ENCODE measurements at regions not wholly inside any gene's neighbourhood (a gene's known extent, or its start where the extent isn't known, plus 50 kb on each side); places are given as distances from the start of the nearest gene placed in this dataset.

DNA sequence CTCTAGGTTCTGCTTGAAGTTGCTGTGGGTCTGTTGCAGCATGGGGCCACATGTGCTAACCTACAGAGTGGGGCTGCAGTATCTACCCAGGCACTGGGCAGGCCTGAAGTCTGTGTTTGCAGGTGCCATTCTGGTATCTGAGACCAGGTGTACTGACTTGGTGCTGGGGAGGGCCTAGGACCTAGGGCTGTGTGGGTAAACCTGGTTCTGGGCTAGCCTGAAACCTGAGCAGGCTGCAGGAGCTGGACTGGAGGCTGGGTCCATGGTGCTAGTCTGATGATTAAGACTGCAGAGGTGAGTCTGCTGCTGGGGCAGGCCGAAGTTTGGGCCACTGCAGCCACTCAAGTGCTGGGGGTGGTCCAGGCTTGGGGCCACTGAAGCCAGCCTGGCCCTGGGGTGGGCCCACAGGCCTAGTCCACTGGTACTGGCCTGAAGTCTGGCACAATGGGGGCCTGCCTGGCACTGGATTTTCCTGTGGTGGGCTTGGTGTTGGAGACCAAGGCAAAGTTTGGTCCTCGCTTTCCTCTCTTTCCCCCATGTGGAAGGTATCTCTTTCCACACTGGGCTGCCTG lies 310.6 kb downstream of the NDFIP2 start:
- H3K4me3 ChIP-seq (ENCODE audit: low read depth in 1 of 2, low read length in 1 of 2): no peak overlapping the region
- no peaks in the 10 kb centered on the region for H3K27me3 ChIP-seq
- TF ChIP-seq, protein P1, sequence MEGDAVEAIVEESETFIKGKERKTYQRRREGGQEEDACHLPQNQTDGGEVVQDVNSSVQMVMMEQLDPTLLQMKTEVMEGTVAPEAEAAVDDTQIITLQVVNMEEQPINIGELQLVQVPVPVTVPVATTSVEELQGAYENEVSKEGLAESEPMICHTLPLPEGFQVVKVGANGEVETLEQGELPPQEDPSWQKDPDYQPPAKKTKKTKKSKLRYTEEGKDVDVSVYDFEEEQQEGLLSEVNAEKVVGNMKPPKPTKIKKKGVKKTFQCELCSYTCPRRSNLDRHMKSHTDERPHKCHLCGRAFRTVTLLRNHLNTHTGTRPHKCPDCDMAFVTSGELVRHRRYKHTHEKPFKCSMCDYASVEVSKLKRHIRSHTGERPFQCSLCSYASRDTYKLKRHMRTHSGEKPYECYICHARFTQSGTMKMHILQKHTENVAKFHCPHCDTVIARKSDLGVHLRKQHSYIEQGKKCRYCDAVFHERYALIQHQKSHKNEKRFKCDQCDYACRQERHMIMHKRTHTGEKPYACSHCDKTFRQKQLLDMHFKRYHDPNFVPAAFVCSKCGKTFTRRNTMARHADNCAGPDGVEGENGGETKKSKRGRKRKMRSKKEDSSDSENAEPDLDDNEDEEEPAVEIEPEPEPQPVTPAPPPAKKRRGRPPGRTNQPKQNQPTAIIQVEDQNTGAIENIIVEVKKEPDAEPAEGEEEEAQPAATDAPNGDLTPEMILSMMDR (IDR thresholded peaks at IDR 0.05): no peak
- no peak overlapping the region for H3K27ac ChIP-seq
- H3K9me3 ChIP-seq: no peaks in the 10 kb centered on the region
- no peaks in the 10 kb centered on the region for H3K36me3 ChIP-seq
- no peaks in the 10 kb centered on the region for H3K4me1 ChIP-seq (ENCODE audit: control insufficient read depth in 1 of 2, insufficient read depth in 1 of 2, low read depth in 1 of 2, low read length in 1 of 2)

DNA sequence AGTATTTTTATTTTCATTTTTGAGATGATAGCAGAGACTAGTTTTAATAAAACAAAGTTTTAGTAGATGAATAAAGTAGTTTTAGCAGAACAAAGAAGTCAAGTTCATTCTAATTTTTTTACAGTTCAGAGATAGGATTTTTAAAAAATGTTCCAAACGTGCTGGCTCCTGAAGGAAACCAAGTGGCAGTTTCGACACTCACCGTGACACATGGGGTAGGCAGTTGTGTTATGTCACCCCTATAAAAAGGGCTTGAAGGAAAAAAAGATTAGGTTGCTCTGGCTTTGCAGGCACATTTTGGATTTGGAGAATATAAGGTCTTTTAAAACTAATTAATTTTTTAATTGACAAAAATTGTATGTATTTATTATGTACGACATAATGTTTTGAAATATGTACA lies 305.2 kb downstream of the NDFIP2 start:
- Histone ChIP-seq H3K9me3 (no peaks in the 10 kb centered on the region), H3K4me1 (ENCODE audit: control insufficient read depth in 1 of 2, insufficient read depth in 1 of 2, low read depth in 1 of 2, low read length in 1 of 2) (no peaks in the 10 kb centered on the region), H3K27ac (no peak overlapping the region), H3K27me3 (no peaks in the 10 kb centered on the region), H3K36me3 (no peaks in the 10 kb centered on the region), H3K4me3 (ENCODE audit: low read depth in 1 of 2, low read length in 1 of 2) (no peak overlapping the region)
- TF ChIP-seq, protein P1 (IDR thresholded peaks at IDR 0.05): no peak

DNA sequence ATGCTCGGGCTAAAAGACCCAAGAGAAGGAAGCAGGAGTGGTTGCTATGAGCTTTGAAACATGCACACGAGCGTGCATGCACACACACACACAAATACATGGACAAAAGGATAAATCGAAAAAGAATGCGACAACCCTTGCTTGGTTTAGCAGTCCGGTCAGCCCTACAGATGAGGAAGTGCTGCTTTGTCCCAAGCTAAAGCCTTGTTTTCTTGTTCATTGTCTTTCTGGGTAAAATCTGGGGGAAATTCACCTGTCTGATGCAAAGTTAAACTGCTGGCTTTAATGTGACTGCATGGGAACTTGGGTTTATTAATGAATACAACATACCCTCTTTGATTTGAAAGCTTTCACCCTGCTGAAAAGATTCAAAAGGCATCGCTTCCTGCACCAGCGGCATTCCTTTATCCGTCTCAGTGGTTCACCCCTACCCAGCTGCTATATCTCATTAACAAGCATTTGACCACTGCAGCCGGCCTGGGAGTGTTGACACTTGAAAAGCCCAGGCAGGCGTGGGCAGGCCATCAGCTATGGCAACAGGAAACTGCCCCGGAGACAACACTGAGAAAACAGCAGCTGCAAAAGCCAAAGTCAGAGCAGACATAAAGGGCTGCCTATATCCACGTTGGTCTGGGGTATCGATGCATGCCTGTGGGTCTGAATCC lies 301.7 kb downstream of the NDFIP2 start:
- TF ChIP-seq, protein P1 (IDR thresholded peaks at IDR 0.05): no peak
- Histone ChIP-seq H3K4me1 (ENCODE audit: control insufficient read depth in 1 of 2, insufficient read depth in 1 of 2, low read depth in 1 of 2, low read length in 1 of 2) (peaks cover 3 to 8% of the 10 kb centered on the region in 2 experiments), H3K9me3 (no peaks in the 10 kb centered on the region), H3K4me3 (ENCODE audit: low read depth in 1 of 2, low read length in 1 of 2) (no peak overlapping the region), H3K27me3 (no peaks in the 10 kb centered on the region), H3K27ac (no peak overlapping the region), H3K36me3 (no peaks in the 10 kb centered on the region)

DNA sequence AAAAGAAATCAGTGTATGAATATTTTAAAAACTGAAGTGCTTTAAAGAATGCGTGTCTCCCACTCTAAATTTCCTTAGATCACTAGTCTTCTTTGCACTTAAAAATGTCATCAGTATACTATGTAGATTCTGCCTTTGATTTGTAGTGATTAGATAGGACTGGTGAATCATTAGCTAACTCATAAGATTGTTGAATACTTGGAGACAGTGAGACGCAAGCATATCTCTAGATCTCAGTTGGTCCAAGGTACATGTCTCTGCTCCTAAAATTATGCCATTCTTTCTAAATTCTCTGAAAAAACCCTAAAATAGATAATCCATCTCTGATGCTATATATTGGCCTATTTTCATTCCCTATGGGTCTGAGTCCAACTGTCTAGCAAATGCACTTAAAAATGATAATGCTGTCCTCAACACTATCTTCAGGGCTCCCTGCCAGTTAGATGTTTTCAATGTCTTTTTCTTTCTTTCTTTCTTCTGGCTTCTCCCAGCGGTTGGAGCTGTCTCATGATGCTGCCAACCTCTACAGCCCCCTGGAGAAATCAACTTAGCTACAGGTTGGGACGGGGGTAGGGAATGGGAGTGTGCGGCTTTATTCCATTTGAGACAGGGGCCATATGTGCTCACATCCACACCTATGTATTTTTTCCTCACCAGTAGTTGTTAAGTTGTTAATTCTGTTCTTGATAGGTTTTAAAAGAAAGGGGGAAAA lies 301.0 kb downstream of the NDFIP2 start:
- Histone ChIP-seq H3K9me3 (no peaks in the 10 kb centered on the region), H3K4me1 (ENCODE audit: control insufficient read depth in 1 of 2, insufficient read depth in 1 of 2, low read depth in 1 of 2, low read length in 1 of 2) (peaks cover 3 to 8% of the 10 kb centered on the region in 2 experiments), H3K27ac (no peak overlapping the region), H3K4me3 (ENCODE audit: low read depth in 1 of 2, low read length in 1 of 2) (no peak overlapping the region), H3K36me3 (no peaks in the 10 kb centered on the region), H3K27me3 (no peaks in the 10 kb centered on the region)
- TF ChIP-seq, protein P1 (IDR thresholded peaks at IDR 0.05): no peak

DNA sequence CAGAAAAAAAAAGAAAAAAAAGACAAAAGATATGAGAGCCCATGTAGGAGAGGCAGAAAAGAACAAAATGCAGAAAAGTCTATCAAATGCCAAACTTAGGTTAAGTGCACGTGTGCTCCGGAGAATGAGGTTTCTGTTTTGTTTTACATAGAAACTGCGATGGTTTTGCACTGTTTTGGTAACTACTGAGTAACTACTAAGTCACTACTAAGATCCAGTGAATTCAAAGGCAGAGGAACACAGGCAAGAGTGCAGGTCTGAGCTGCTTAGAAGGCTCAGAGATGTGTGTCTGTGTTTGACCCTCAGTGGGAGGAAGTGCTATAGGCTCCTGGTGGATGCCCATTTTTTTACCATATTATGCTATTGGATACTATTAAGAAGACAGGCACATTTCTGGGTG lies 299.3 kb downstream of the NDFIP2 start:
- Histone ChIP-seq H3K36me3 (no peaks in the 10 kb centered on the region), H3K27me3 (no peaks in the 10 kb centered on the region), H3K9me3 (no peaks in the 10 kb centered on the region), H3K27ac (no peak overlapping the region), H3K4me1 (ENCODE audit: control insufficient read depth in 1 of 2, insufficient read depth in 1 of 2, low read depth in 1 of 2, low read length in 1 of 2) (peaks cover 11 to 13% of the 10 kb centered on the region in 2 experiments), H3K4me3 (ENCODE audit: low read depth in 1 of 2, low read length in 1 of 2) (no peak overlapping the region)
- TF ChIP-seq, protein P1 (IDR thresholded peaks at IDR 0.05): no peak
